ENCODE measurements at regions not wholly inside any gene's neighbourhood (a gene's known extent, or its start where the extent isn't known, plus 50 kb on each side); places are given as distances from the start of the nearest gene placed in this dataset.

- TF ChIP-seq, protein P1, sequence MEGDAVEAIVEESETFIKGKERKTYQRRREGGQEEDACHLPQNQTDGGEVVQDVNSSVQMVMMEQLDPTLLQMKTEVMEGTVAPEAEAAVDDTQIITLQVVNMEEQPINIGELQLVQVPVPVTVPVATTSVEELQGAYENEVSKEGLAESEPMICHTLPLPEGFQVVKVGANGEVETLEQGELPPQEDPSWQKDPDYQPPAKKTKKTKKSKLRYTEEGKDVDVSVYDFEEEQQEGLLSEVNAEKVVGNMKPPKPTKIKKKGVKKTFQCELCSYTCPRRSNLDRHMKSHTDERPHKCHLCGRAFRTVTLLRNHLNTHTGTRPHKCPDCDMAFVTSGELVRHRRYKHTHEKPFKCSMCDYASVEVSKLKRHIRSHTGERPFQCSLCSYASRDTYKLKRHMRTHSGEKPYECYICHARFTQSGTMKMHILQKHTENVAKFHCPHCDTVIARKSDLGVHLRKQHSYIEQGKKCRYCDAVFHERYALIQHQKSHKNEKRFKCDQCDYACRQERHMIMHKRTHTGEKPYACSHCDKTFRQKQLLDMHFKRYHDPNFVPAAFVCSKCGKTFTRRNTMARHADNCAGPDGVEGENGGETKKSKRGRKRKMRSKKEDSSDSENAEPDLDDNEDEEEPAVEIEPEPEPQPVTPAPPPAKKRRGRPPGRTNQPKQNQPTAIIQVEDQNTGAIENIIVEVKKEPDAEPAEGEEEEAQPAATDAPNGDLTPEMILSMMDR (conservative IDR thresholded peaks at IDR 0.05 in 1 of 2, IDR thresholded peaks at IDR 0.05 in 1 of 2; ENCODE audit: low read depth in 1 of 2, low read length in 2 of 2): no peak
- TF ChIP-seq EZH2 (IDR thresholded peaks at IDR 0.05; ENCODE audit: low read length, missing control alignments): no peak
Observed at GRCh38 chr4:32128549-32128948, 1408.4 kb downstream of the PCDH7 start.

Data from fibroblast of lung (primary cell).